Endodermal cell (in vitro differentiated cells): ENCODE measurements at regions not wholly inside any gene's neighbourhood (a gene's known extent, or its start where the extent isn't known, plus 50 kb on each side); places are given as distances from the start of the nearest gene placed in this dataset.

Experiments
- DNase-seq: peaks from one replicate; pipeline ENCODE4 v3.0.0-alpha.2; 2017
- H3K27ac ChIP-seq: 2 replicates; pipeline ENCODE4 v1.5.1; 2013; ENCODE audit warnings: mild to moderate bottlenecking, low read depth, low read length, moderate library complexity
- H3K27me3 ChIP-seq: 2 replicates; pipeline ENCODE4 v1.6.1; 2013; ENCODE audit warnings: mild to moderate bottlenecking, low read length, moderate library complexity; ENCODE audit not compliant: insufficient read depth, control insufficient read depth, poor library complexity, severe bottlenecking
- H3K36me3 ChIP-seq: 2 replicates; pipeline ENCODE4 v1.7.0; 2013; ENCODE audit warnings: mild to moderate bottlenecking, low read length, moderate library complexity; ENCODE audit not compliant: control insufficient read depth, insufficient read depth
- H3K4me1 ChIP-seq: one replicate; pipeline ENCODE4 v1.7.0; 2013; ENCODE audit warnings: low read length; ENCODE audit not compliant: control insufficient read depth, insufficient read depth
- H3K4me3 ChIP-seq: 2 replicates; pipeline ENCODE4 v1.5.1; 2013; ENCODE audit warnings: mild to moderate bottlenecking, low read length, moderate library complexity
- H3K9ac ChIP-seq: 2 replicates; pipeline ENCODE4 v1.6.1; 2013; ENCODE audit warnings: mild to moderate bottlenecking, low read length, moderate library complexity; ENCODE audit not compliant: poor library complexity, severe bottlenecking; ENCODE audit errors: extremely low read depth
- H3K9me3 ChIP-seq: 2 replicates; pipeline ENCODE4 v1.6.1; 2013; ENCODE audit warnings: mild to moderate bottlenecking, low read length, moderate library complexity; ENCODE audit not compliant: control insufficient read depth
- H3K27ac Mint-ChIP-seq: 2 replicates; pipeline ENCODE4 v1.8.0; 2020; ENCODE audit warnings: mixed read lengths
- H3K27me3 Mint-ChIP-seq: 2 replicates; pipeline ENCODE4 v1.8.0; 2021; ENCODE audit warnings: mild to moderate bottlenecking, mixed read lengths; ENCODE audit not compliant: insufficient read depth
- H3K36me3 Mint-ChIP-seq: 2 replicates; pipeline ENCODE4 v1.8.0; 2020; ENCODE audit warnings: low read depth, mixed read lengths
- H3K4me1 Mint-ChIP-seq: 2 replicates; pipeline ENCODE4 v1.8.0; 2020; ENCODE audit warnings: mixed read lengths
- H3K4me3 Mint-ChIP-seq: 2 replicates; pipeline ENCODE4 v1.8.0; 2020; ENCODE audit warnings: mild to moderate bottlenecking, moderate library complexity, mixed read lengths
- H3K9me3 Mint-ChIP-seq: 2 replicates; pipeline ENCODE4 v1.8.0; 2020; ENCODE audit warnings: mild to moderate bottlenecking, mixed read lengths
- CTCF ChIP-seq: fragments of 200-600 bp; sonication (generic); conservative IDR thresholded peaks from 2 replicates; pipeline ENCODE4 v1.5.0; 2021; ENCODE audit warnings: antibody characterized with exemption, mild to moderate bottlenecking
- WGBS, 2 experiments: methylation state at CpG; one replicate each; pipeline versions ENCODE4 v1.1.5 to v1.1.7; 2013; ENCODE audit warnings: missing lambda C conversion rate in 2 of 2, mixed read lengths in 1 of 2; ENCODE audit not compliant: insufficient coverage in 1 of 2, insufficient read length in 1 of 2; 5-methylcytosine and 5-hydroxymethylcytosine counted together

DNA sequence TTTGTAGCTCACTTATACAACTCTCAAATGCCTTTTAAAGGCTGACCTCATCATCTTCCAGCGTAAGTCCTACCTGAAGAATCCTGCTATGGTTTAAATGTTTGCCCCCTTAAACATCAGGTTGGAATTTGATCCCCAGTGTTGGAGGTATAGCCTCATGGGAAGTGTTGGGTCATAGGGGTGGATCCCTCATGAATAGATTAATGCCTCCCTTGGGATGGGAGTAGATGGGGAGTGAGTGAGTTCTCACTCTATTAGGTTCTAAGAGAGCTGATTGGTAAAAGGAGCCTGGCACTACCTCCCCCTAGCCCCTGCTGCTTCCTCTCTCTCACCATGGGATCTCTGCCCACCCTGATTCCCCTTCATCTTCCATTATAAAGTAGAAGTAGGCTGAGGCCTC lies 285.6 kb downstream of the FZD1 start:
- Histone ChIP-seq H3K9ac (no peak overlapping the region), H3K36me3 (no peaks in the 10 kb centered on the region), H3K9me3 (no peaks in the 10 kb centered on the region), H3K4me1 (no peaks in the 10 kb centered on the region), H3K27me3 (no peaks in the 10 kb centered on the region), H3K27ac (no peak overlapping the region), H3K4me3 (no peak overlapping the region)
- Mint-ChIP-seq H3K27ac (no peak overlapping the region), H3K36me3 (no peaks in the 10 kb centered on the region), H3K27me3 (no peaks in the 10 kb centered on the region), H3K4me1 (peaks cover 3% of the 10 kb centered on the region), H3K4me3 (no peak overlapping the region), H3K9me3 (no peaks in the 10 kb centered on the region)
- no peak for DNase-seq
- WGBS, 2 experiments, result 91% methylated on average over 1 of the region's 1 CpG; no CpG with 5 or more reads in 1 of the 2 experiments
- no peak for TF ChIP-seq CTCF

DNA sequence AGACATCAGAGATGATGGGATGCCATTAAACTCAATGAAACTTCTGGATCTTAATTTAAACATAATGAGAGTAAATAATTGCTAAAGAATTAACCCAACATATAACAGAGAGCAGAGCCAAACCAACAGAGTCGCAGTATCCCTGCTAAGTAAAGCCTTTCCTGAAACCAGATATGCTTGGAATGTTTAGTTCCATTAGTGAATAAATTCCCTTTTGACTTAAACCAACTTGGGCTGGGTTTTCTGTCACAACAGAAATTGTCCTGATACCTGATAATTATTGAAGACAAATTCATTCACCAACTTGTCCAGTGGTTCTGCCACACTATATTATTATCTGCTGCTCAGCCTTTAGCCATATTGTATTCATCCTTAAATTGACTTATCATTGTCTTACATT lies 286.7 kb downstream of the FZD1 start:
- H3K9ac ChIP-seq, result no peak overlapping the region
- Mint-ChIP-seq H3K36me3 (no peaks in the 10 kb centered on the region), H3K27me3 (no peaks in the 10 kb centered on the region), H3K27ac (no peak overlapping the region), H3K9me3 (no peaks in the 10 kb centered on the region), H3K4me3 (no peak overlapping the region), H3K4me1 (peaks cover 9% of the 10 kb centered on the region)
- no peak overlapping the region for H3K4me3 ChIP-seq
- no peak overlapping the region for H3K27ac ChIP-seq
- no peaks in the 10 kb centered on the region for H3K36me3 ChIP-seq
- TF ChIP-seq CTCF, result no peak
- no peaks in the 10 kb centered on the region for H3K9me3 ChIP-seq
- no peak for DNase-seq
- no peaks in the 10 kb centered on the region for H3K4me1 ChIP-seq
- 83% methylated on average over 1 of the region's 1 CpG; no CpG with 5 or more reads in 1 of the 2 experiments for WGBS, 2 experiments
- no peaks in the 10 kb centered on the region for H3K27me3 ChIP-seq

DNA sequence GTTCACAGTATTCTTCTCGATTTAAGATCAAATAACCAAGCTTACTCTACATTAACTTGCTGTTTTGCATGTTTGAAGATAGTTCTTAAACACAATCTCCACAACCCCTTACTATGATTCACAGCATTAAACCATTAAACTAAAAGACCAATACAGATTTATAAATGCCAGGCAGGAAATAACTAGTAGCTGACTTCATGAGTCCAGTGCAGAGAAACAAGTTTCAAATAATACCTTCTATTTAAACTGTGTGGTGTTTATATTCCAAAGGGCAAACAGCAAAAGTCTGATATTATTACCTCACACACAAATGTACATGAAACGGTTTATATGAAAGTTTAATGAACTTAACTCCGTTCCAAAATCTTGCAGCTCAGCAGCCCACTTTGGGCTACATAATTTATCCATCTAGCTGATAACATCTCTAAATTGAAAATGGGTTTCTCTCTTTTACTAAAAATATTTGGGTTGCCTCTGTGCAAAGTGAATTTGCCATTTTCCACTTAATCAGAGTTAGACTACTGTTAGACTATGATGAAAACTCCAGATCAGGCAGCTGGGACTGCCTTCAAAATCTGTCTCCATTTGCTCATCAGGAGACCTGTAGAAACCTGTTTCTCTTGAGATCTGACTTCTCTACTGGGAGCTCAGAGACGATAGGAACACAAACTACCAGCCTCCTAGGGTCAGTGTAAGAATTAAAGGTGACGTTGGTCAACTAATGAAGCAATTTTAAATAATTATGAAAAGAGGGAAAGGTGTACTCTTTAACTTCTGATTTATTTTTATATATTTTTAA lies 287.3 kb downstream of the FZD1 start:
- H3K27me3 Mint-ChIP-seq, result no peaks in the 10 kb centered on the region
- Histone ChIP-seq H3K27me3 (no peaks in the 10 kb centered on the region), H3K9me3 (no peaks in the 10 kb centered on the region), H3K4me3 (no peak overlapping the region), H3K27ac (no peak overlapping the region), H3K4me1 (no peaks in the 10 kb centered on the region), H3K36me3 (no peaks in the 10 kb centered on the region), H3K9ac (no peak overlapping the region)
- no peak for TF ChIP-seq CTCF
- peaks cover 9% of the 10 kb centered on the region for H3K4me1 Mint-ChIP-seq
- 92 to 95% methylated on average over 2 to 5 of the region's 5 CpGs for WGBS, 2 experiments
- DNase-seq, result no peak
- H3K4me3 Mint-ChIP-seq, result no peak overlapping the region
- H3K9me3 Mint-ChIP-seq, result no peaks in the 10 kb centered on the region
- H3K27ac Mint-ChIP-seq, result no peak overlapping the region
- H3K36me3 Mint-ChIP-seq, result no peaks in the 10 kb centered on the region
